Stimulated activated CD8-positive, alpha-beta memory T cell treated with anti-CD3 and anti-CD28 coated beads, Interleukin-7, amount 100 ng/mL, for 1 hour (primary cell): ENCODE measurements at regions not wholly inside any gene's neighbourhood (a gene's known extent, or its start where the extent isn't known, plus 50 kb on each side); places are given as distances from the start of the nearest gene placed in this dataset.
"Not testable (repeated sequence)": the region's sequence is repeated elsewhere in the genome, so short reads cannot be mapped to it uniquely, and the experiment has no call there.

ENCODE experiments used
- DNase-seq, 2 donors: peaks; one replicate each; pipeline ENCODE4 v3.0.0-alpha.2; 2020; ENCODE audit warnings: low read depth in 2 of 2

GRCh38 chr10:29828440-29828894 lies 193.7 kb upstream of the SVIL start:
- no peak for DNase-seq

- DNase-seq = no peak
Observed at GRCh38 chr10:29827512-29827911, 192.7 kb upstream of the SVIL start.

- no peak for DNase-seq
Observed at GRCh38 chr10:29826801-29827450, 192.2 kb upstream of the SVIL start.

- DNase-seq = no peak
Observed at GRCh38 chr10:29826221-29826620, 191.4 kb upstream of the SVIL start.

GRCh38 chr10:29823553-29824080 lies 188.8 kb upstream of the SVIL start:
- DNase-seq = no peak

- no peak for DNase-seq
Observed at GRCh38 chr10:29820890-29821461, 186.2 kb upstream of the SVIL start.

- no peak for DNase-seq
Observed at GRCh38 chr10:29816801-29817558, 182.2 kb upstream of the SVIL start.

GRCh38 chr10:29815572-29815971 lies 180.8 kb upstream of the SVIL start:
- no peak for DNase-seq

- no peak for DNase-seq
Observed at GRCh38 chr10:29811751-29812427, 177.1 kb upstream of the SVIL start.

GRCh38 chr10:29810816-29811215 lies 176.0 kb upstream of the SVIL start:
- no peak for DNase-seq

- not testable (repeated sequence) for DNase-seq
Observed at GRCh38 chr10:29810231-29810630, 175.5 kb upstream of the SVIL start.

- no peak for DNase-seq
Observed at GRCh38 chr10:29809383-29809782, 174.6 kb upstream of the SVIL start.

GRCh38 chr10:29807163-29807806 lies 172.5 kb upstream of the SVIL start:
- no peak for DNase-seq

GRCh38 chr10:29806350-29806788 lies 171.6 kb upstream of the SVIL start:
- DNase-seq = no peak

GRCh38 chr10:29805134-29805723 lies 170.5 kb upstream of the SVIL start:
- no peak for DNase-seq

GRCh38 chr10:29804025-29804852 lies 169.5 kb upstream of the SVIL start:
- DNase-seq = no peak

- no peak for DNase-seq
Observed at GRCh38 chr10:29802171-29802570, 167.4 kb upstream of the SVIL start.

GRCh38 chr10:29798921-29799690 lies 164.3 kb upstream of the SVIL start:
- no peak for DNase-seq

- DNase-seq = no peak
Observed at GRCh38 chr10:29797616-29798015, 162.8 kb upstream of the SVIL start.

- no peak for DNase-seq
Observed at GRCh38 chr10:29795850-29796249, 161.1 kb upstream of the SVIL start.
